ENCODE measurements at regions not wholly inside any gene's neighbourhood (a gene's known extent, or its start where the extent isn't known, plus 50 kb on each side); places are given as distances from the start of the nearest gene placed in this dataset.

DNA sequence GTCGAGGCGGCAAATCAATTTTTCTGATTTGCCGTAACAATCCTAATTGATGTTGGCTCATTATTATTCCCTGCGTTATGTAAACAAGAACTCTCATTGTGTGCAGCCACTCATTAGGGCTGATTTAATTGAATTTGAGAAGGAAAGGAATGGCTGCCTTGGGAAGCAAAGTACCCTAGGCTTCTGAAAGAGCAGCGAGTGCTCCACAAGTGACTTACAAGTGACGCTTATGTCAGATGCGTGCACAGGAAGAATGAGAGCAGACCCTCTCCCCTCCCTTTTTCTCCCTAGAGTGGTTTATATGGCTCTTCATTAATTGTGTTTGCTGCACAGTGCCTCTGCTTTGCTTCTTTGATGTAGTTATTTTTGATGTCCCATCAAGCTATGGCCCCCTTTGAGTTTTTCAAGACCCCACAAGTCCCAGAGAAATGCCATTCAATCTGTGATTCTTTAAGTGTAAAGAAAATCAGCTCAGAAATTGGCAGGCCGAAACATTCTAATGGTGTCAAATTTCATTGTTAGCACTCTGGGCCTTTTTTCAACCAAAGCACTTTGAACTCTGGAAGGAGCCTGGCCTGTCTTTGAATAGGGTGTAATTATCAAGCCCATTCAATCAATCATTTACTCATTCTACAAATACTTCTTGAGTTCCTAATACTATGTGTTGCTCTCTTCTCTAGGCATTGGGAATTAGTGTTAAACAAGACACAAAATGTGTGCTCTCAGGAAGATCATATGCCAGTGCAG is 86.8 kb upstream of the VAV3 start:
- ATAC-seq (ENCODE audit: insufficient number of reproducible peaks, low FRiP score, low read depth) (no peak), DNase-seq (ENCODE audit: low spot score) (no peak)
- TF ChIP-seq, protein P1, sequence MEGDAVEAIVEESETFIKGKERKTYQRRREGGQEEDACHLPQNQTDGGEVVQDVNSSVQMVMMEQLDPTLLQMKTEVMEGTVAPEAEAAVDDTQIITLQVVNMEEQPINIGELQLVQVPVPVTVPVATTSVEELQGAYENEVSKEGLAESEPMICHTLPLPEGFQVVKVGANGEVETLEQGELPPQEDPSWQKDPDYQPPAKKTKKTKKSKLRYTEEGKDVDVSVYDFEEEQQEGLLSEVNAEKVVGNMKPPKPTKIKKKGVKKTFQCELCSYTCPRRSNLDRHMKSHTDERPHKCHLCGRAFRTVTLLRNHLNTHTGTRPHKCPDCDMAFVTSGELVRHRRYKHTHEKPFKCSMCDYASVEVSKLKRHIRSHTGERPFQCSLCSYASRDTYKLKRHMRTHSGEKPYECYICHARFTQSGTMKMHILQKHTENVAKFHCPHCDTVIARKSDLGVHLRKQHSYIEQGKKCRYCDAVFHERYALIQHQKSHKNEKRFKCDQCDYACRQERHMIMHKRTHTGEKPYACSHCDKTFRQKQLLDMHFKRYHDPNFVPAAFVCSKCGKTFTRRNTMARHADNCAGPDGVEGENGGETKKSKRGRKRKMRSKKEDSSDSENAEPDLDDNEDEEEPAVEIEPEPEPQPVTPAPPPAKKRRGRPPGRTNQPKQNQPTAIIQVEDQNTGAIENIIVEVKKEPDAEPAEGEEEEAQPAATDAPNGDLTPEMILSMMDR (IDR thresholded peaks at IDR 0.05) = no peak
- no peaks in the 10 kb centered on the region for H3K9me3 ChIP-seq
- H3K27me3 ChIP-seq (replicated peaks; ENCODE audit: insufficient read depth) = no peaks in the 10 kb centered on the region
- no peaks in the 10 kb centered on the region for H3K36me3 ChIP-seq
- H3K27ac ChIP-seq = no peak overlapping the region
- H3K4me3 ChIP-seq = no peak overlapping the region
- H3K4me1 ChIP-seq (ENCODE audit: control insufficient read depth in 1 of 2, low read depth in 2 of 2) = no peaks in the 10 kb centered on the region

DNA sequence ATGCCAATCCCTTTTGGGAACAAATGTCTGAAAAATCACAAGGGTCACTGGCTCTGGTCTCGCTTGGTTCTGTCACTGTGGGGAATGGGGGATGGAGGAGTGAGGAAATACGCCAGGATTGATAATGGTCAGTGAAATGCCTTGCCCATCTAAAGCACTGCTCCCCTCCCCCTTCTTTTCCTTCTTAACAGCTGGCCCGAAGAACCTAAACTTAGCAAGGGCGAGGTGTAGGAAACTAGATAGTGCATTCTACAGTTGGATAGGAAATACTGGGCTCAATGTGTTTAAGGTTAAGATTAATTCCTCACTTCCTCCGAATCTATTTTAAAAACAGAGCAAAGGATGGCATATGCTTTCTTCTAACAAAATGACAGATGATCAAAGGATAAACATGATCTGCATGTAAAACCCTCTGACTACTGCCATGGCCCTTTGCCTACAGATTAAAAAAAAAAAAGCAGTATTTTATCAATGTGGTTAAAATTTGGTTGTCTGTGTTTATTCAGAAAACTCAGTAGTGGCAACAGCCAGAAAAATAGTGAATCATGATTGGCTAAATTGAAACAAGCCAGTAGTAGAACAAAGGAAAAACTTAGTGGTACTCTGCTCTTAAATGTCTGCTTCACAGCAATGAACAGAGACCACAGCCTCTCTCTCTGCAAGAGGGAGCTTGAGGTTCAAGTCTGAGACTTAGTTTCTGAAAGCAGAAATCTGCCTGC is 86.1 kb upstream of the VAV3 start:
- H3K4me3 ChIP-seq = peak overlapping the region; percentile 8
- TF ChIP-seq, protein P1 (IDR thresholded peaks at IDR 0.05) = no peak
- H3K4me1 ChIP-seq (ENCODE audit: control insufficient read depth in 1 of 2, low read depth in 2 of 2) = no peaks in the 10 kb centered on the region
- no peaks in the 10 kb centered on the region for H3K27me3 ChIP-seq (replicated peaks; ENCODE audit: insufficient read depth)
- no peak overlapping the region for H3K27ac ChIP-seq
- no peaks in the 10 kb centered on the region for H3K36me3 ChIP-seq
- DNase-seq (ENCODE audit: low spot score) (no peak), ATAC-seq (ENCODE audit: insufficient number of reproducible peaks, low FRiP score, low read depth) (no peak)
- H3K9me3 ChIP-seq = no peaks in the 10 kb centered on the region

DNA sequence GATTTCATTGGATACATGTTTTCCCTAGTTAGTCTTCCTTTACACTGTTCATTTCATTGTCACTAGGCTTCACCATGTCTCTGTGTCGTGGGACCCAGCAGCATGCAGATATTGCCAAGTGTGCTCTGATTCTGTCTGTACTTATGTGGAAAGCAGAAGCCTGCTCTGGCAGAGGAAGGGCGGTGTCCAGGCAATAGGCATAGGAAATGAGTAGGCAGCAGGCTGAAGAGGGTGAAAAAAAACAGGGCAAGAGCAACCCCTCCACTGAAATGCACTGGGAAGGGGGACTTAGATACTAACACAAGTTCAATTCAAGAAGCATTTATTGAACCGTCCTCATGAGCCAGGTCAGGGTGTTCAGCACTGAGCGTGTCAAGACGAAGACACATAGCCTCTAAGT is 85.2 kb upstream of the VAV3 start:
- Histone ChIP-seq H3K27ac (no peak overlapping the region), H3K4me3 (peak overlapping the region; percentile 8), H3K9me3 (no peaks in the 10 kb centered on the region), H3K27me3 (replicated peaks; ENCODE audit: insufficient read depth) (no peaks in the 10 kb centered on the region), H3K4me1 (ENCODE audit: control insufficient read depth in 1 of 2, low read depth in 2 of 2) (no peaks in the 10 kb centered on the region), H3K36me3 (no peaks in the 10 kb centered on the region)
- no peak for ATAC-seq (ENCODE audit: insufficient number of reproducible peaks, low FRiP score, low read depth)
- TF ChIP-seq, protein P1 (IDR thresholded peaks at IDR 0.05) = no peak
- DNase-seq (ENCODE audit: low spot score) = no peak

DNA sequence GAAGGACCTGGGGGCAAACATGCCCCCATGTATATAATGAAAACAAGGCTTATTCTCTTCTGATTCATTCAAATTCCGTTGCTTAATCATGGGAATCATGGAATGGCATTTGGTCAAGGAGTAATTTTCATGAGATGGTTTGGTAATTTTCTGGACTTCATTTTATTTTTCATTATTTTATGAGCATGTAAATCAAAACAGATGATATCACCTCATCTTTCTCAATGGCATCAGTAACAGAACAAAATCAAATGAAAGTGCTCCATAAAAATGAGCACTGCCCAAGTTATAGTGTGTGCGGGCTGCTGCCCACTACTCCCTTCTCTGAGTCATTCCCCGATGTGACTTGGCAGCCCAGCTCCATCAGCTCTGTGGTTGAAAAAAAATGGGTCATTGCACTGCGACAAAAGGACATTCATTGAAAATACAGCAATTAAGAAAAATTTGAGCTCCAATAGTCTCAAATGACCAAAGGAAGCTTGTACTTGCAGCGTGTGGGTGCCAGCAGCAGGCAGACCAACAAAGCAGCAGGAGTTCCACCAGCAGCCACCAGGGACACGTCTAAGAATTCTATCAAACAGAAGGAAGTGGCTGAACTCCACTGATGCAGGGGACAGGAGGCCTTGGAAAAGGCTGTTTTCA is 84.3 kb upstream of the VAV3 start:
- no peaks in the 10 kb centered on the region for H3K36me3 ChIP-seq
- TF ChIP-seq, protein P1 (IDR thresholded peaks at IDR 0.05) = peak; percentile 15
- no peaks in the 10 kb centered on the region for H3K4me1 ChIP-seq (ENCODE audit: control insufficient read depth in 1 of 2, low read depth in 2 of 2)
- ATAC-seq (ENCODE audit: insufficient number of reproducible peaks, low FRiP score, low read depth) (no peak), DNase-seq (ENCODE audit: low spot score) (no peak)
- no peak overlapping the region for H3K4me3 ChIP-seq
- H3K27me3 ChIP-seq (replicated peaks; ENCODE audit: insufficient read depth) = no peaks in the 10 kb centered on the region
- no peak overlapping the region for H3K27ac ChIP-seq
- no peaks in the 10 kb centered on the region for H3K9me3 ChIP-seq

Data from thoracic aorta (tissue), 2 donors.